ENCODE measurements at regions not wholly inside any gene's neighbourhood (a gene's known extent, or its start where the extent isn't known, plus 50 kb on each side); places are given as distances from the start of the nearest gene placed in this dataset.
"Not testable (repeated sequence)": the region's sequence is repeated elsewhere in the genome, so short reads cannot be mapped to it uniquely, and the experiment has no call there.

- TF ChIP-seq ZFX (IDR thresholded peaks at IDR 0.05; ENCODE audit: borderline replicate concordance) (no peak), CTCF (IDR thresholded peaks at IDR 0.05) (no peak)
- no peak overlapping the region for H3K27ac ChIP-seq
Observed at GRCh38 chr6:6982663-6983062, 125.1 kb upstream of the RREB1 start.

- TF ChIP-seq ZFX (IDR thresholded peaks at IDR 0.05; ENCODE audit: borderline replicate concordance), result no peak
- TF ChIP-seq CTCF (IDR thresholded peaks at IDR 0.05), result no peak
- no peak overlapping the region for H3K27ac ChIP-seq
Observed at GRCh38 chr6:6984585-6985366, 123.0 kb upstream of the RREB1 start.

- TF ChIP-seq ZFX (IDR thresholded peaks at IDR 0.05; ENCODE audit: borderline replicate concordance) (no peak), CTCF (IDR thresholded peaks at IDR 0.05) (no peak)
- H3K27ac ChIP-seq, result no peak overlapping the region
Observed at GRCh38 chr6:6986344-6986743, 121.4 kb upstream of the RREB1 start.

- H3K27ac ChIP-seq, result no peak overlapping the region
Observed at GRCh38 chr6:6987749-6988148, 120.0 kb upstream of the RREB1 start.

GRCh38 chr6:6990059-6990458, 117.7 kb upstream of the RREB1 start:
- H3K27ac ChIP-seq, result not testable (repeated sequence)

More at GRCh38 chr6:6987749-6988148, 120.0 kb upstream of the RREB1 start:
- TF ChIP-seq CTCF (IDR thresholded peaks at IDR 0.05), result no peak
- no peak for TF ChIP-seq ZFX (IDR thresholded peaks at IDR 0.05; ENCODE audit: borderline replicate concordance)

GRCh38 chr6:6993503-6994237, 114.1 kb upstream of the RREB1 start:
- H3K27ac ChIP-seq, result no peak overlapping the region
- TF ChIP-seq ZFX (IDR thresholded peaks at IDR 0.05; ENCODE audit: borderline replicate concordance) (no peak), CTCF (IDR thresholded peaks at IDR 0.05) (no peak)

- TF ChIP-seq ZFX (IDR thresholded peaks at IDR 0.05; ENCODE audit: borderline replicate concordance), result no peak
- no peak for TF ChIP-seq CTCF (IDR thresholded peaks at IDR 0.05)
- H3K27ac ChIP-seq, result no peak overlapping the region
Observed at GRCh38 chr6:6994796-6995195, 113.0 kb upstream of the RREB1 start.

Measured in 22Rv1 (cell line).